Gastrocnemius medialis (tissue), 4 donors: ENCODE measurements at regions not wholly inside any gene's neighbourhood (a gene's known extent, or its start where the extent isn't known, plus 50 kb on each side); places are given as distances from the start of the nearest gene placed in this dataset.
"Not testable (repeated sequence)": the region's sequence is repeated elsewhere in the genome, so short reads cannot be mapped to it uniquely, and the experiment has no call there.

Experiments used
- CTCF ChIP-seq, 5 experiments: fragments of 450-650 bp in 3 of 5; fragments of 200-600 bp in 2 of 5; sonication (generic) in 2 of 5; IDR thresholded peaks in 4 of 5; conservative IDR thresholded peaks in 1 of 5; 1 replicate in 4 of 5; 2 replicates in 1 of 5; pipeline ENCODE4 v1.5.1; 2016 to 2019; ENCODE audit warnings: antibody characterized with exemption in 5 of 5, mild to moderate bottlenecking in 3 of 5, moderate library complexity in 3 of 5
- POLR2A ChIP-seq, 2 donors: fragments of 450-650 bp; IDR thresholded peaks; one replicate each; pipeline ENCODE4 v1.6.1; 2017; ENCODE audit warnings: antibody characterized with exemption in 2 of 2, mild to moderate bottlenecking in 2 of 2, moderate library complexity in 2 of 2

- not testable (repeated sequence) for TF ChIP-seq CTCF (IDR thresholded peaks at IDR 0.05 in 4 of 5, conservative IDR thresholded peaks at IDR 0.05 in 1 of 5); POLR2A (IDR thresholded peaks at IDR 0.05)
Observed at GRCh38 chr14:34140127-34140526, 189.3 kb upstream of the EGLN3 start.
